SK-N-SH (cell line): ENCODE measurements at regions not wholly inside any gene's neighbourhood (a gene's known extent, or its start where the extent isn't known, plus 50 kb on each side); places are given as distances from the start of the nearest gene placed in this dataset.

Source experiments
- CHD2 ChIP-seq: fragments of 150-350 bp; IDR thresholded peaks from 2 replicates; pipeline ENCODE4 v1.6.1; 2018; ENCODE audit warnings: low read length; ENCODE audit not compliant: partially characterized antibody
- EZH2phosphoT487 ChIP-seq: fragments of 200-600 bp; sonication (generic); IDR thresholded peaks from 2 replicates; pipeline ENCODE4 v1.6.1; 2017; ENCODE audit warnings: low read depth, mixed run types, mild to moderate bottlenecking, antibody characterized with exemption, moderate library complexity, borderline replicate concordance
- FOXM1 ChIP-seq: IDR thresholded peaks from 2 replicates; pipeline ENCODE4 v1.4.0; 2012; ENCODE audit warnings: low read depth, mild to moderate bottlenecking
- GATA2 ChIP-seq: sonication (generic); formaldehyde crosslinking; IDR thresholded peaks from 2 replicates; pipeline ENCODE4 v1.5.0; 2020; ENCODE audit warnings: mild to moderate bottlenecking, missing genetic modification reagents
- POLR2AphosphoS5 ChIP-seq: IDR thresholded peaks from 2 replicates; pipeline ENCODE4 v1.6.1; 2012; ENCODE audit warnings: low read depth, low read length
- TAF1 ChIP-seq: IDR thresholded peaks from 2 replicates; pipeline ENCODE4 v1.6.1; 2012; ENCODE audit warnings: low read depth, mild to moderate bottlenecking, low read length, moderate library complexity, borderline replicate concordance
- YY1 ChIP-seq: IDR thresholded peaks from 2 replicates; pipeline ENCODE4 v1.4.0; 2012; ENCODE audit warnings: low read depth, mild to moderate bottlenecking
- TF ChIP-seq, protein P1 (sequence below): IDR thresholded peaks from 2 replicates; pipeline ENCODE4 v1.4.0; 2012; ENCODE audit warnings: low read depth
- TF ChIP-seq, protein P2 (sequence below): fragments of 200-600 bp; sonication (generic); IDR thresholded peaks from 2 replicates; pipeline ENCODE4 v1.6.1; 2017; ENCODE audit warnings: antibody characterized with exemption, mild to moderate bottlenecking, moderate library complexity
- TF ChIP-seq, protein P3 (sequence below): fragments of 150-350 bp; IDR thresholded peaks from 2 replicates; pipeline ENCODE4 v1.6.1; 2017; ENCODE audit warnings: antibody characterized with exemption, low read length, low read depth, borderline replicate concordance
- TF ChIP-seq, protein P4 (sequence below): IDR thresholded peaks from 2 replicates; pipeline ENCODE4 v1.4.0; 2012; ENCODE audit warnings: low read depth, borderline replicate concordance

DNA sequence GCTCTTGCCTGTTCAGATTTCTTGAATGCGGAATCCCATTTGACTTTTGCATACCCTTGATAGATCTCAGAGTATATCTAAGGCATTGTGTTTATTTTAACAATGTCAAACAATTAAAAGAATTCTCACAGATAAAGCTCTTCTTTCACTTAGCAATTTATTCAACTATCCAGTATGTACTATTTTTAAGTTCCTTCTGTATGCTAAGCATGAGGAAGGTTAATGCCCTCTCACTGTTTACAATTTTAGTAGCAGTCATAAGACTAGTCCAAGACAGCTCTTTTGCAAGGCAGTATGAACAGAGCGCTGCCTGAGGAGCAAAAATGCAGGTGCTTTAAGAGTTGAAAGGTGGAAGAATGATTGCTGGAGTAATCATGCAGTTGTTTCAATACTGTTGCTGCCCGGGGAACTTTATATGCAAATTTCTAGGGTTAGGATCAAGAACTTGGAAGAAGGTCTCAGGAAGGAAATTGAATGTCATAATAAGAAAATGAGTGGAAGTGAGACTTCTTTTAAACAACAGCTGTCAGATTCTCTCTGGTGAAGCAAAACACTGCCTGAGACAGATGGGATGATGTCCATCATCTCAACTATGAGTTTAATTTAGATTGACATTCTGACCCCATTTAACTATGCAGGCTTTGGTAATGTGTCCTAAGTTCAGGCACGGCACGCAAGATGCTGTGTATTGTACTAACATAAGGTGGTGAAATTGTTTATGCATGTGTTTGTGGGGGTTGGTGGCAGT is 1303.5 kb upstream of the CITED2 start:
- TF ChIP-seq, protein P1, sequence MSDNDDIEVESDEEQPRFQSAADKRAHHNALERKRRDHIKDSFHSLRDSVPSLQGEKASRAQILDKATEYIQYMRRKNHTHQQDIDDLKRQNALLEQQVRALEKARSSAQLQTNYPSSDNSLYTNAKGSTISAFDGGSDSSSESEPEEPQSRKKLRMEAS: no peak
- TF ChIP-seq TAF1 (no peak), FOXM1 (no peak), EZH2phosphoT487 (no peak), YY1 (no peak), GATA2 (CRISPR knock-in tag) (no peak), POLR2AphosphoS5 (no peak), CHD2 (no peak)
- TF ChIP-seq, protein P2, sequence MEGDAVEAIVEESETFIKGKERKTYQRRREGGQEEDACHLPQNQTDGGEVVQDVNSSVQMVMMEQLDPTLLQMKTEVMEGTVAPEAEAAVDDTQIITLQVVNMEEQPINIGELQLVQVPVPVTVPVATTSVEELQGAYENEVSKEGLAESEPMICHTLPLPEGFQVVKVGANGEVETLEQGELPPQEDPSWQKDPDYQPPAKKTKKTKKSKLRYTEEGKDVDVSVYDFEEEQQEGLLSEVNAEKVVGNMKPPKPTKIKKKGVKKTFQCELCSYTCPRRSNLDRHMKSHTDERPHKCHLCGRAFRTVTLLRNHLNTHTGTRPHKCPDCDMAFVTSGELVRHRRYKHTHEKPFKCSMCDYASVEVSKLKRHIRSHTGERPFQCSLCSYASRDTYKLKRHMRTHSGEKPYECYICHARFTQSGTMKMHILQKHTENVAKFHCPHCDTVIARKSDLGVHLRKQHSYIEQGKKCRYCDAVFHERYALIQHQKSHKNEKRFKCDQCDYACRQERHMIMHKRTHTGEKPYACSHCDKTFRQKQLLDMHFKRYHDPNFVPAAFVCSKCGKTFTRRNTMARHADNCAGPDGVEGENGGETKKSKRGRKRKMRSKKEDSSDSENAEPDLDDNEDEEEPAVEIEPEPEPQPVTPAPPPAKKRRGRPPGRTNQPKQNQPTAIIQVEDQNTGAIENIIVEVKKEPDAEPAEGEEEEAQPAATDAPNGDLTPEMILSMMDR: no peak
- TF ChIP-seq, protein P3, sequence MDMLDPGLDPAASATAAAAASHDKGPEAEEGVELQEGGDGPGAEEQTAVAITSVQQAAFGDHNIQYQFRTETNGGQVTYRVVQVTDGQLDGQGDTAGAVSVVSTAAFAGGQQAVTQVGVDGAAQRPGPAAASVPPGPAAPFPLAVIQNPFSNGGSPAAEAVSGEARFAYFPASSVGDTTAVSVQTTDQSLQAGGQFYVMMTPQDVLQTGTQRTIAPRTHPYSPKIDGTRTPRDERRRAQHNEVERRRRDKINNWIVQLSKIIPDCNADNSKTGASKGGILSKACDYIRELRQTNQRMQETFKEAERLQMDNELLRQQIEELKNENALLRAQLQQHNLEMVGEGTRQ: no peak
- TF ChIP-seq, protein P4, sequence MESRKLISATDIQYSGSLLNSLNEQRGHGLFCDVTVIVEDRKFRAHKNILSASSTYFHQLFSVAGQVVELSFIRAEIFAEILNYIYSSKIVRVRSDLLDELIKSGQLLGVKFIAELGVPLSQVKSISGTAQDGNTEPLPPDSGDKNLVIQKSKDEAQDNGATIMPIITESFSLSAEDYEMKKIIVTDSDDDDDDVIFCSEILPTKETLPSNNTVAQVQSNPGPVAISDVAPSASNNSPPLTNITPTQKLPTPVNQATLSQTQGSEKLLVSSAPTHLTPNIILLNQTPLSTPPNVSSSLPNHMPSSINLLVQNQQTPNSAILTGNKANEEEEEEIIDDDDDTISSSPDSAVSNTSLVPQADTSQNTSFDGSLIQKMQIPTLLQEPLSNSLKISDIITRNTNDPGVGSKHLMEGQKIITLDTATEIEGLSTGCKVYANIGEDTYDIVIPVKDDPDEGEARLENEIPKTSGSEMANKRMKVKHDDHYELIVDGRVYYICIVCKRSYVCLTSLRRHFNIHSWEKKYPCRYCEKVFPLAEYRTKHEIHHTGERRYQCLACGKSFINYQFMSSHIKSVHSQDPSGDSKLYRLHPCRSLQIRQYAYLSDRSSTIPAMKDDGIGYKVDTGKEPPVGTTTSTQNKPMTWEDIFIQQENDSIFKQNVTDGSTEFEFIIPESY: no peak
